ENCODE measurements at regions not wholly inside any gene's neighbourhood (a gene's known extent, or its start where the extent isn't known, plus 50 kb on each side); places are given as distances from the start of the nearest gene placed in this dataset.

GRCh38 chr12:58530742-58531062 is 389.6 kb downstream of the LRIG3 start:
- TF ChIP-seq CTCF (IDR thresholded peaks at IDR 0.05), result no peak
- no peak for TF ChIP-seq POLR2A (IDR thresholded peaks at IDR 0.05)
